Heart right ventricle (tissue), 16 donors: ENCODE measurements at regions not wholly inside any gene's neighbourhood (a gene's known extent, or its start where the extent isn't known, plus 50 kb on each side); places are given as distances from the start of the nearest gene placed in this dataset.

Experiments used
- ATAC-seq, 8 donors: fragments of 200-7000 bp; cut with Tn5 transposase; one replicate each; pipeline ENCODE4 v1.9.1; 2020; ENCODE audit warnings: mild to moderate bottlenecking in 8 of 8, moderate library complexity in 8 of 8, moderate number of reproducible peaks in 1 of 8
- DNase-seq, 2 donors: peaks; one replicate each; pipeline ENCODE4 v3.0.0-alpha.2; 2020
- H3K27ac ChIP-seq, 10 donors: fragments of 200-600 bp; sonication (generic) in 2 of 10; one replicate each; pipeline versions ENCODE4 v1.5.0 to v1.8.0; 2020 to 2022; ENCODE audit warnings: mild to moderate bottlenecking in 3 of 10
- H3K27me3 ChIP-seq, 7 donors: fragments of 200-600 bp; one replicate each; pipeline ENCODE4 v1.8.0; 2021 to 2022; ENCODE audit warnings: mild to moderate bottlenecking in 2 of 7
- H3K36me3 ChIP-seq, 9 donors: fragments of 200-600 bp; sonication (generic) in 1 of 9; one replicate each; pipeline versions ENCODE4 v1.5.0 to v1.8.0; 2020 to 2022; ENCODE audit warnings: mild to moderate bottlenecking in 2 of 9
- H3K4me1 ChIP-seq, 9 donors: fragments of 200-600 bp; sonication (generic) in 1 of 9; one replicate each; pipeline versions ENCODE4 v1.5.0 to v1.8.0; 2020 to 2022; ENCODE audit warnings: mild to moderate bottlenecking in 4 of 9
- H3K4me3 ChIP-seq, 10 donors: fragments of 200-600 bp; sonication (generic) in 2 of 10; one replicate each; pipeline versions ENCODE4 v1.5.0 to v1.8.0; 2020 to 2022; ENCODE audit warnings: mild to moderate bottlenecking in 7 of 10, moderate library complexity in 2 of 10
- H3K9me3 ChIP-seq, 11 donors: fragments of 200-600 bp in 10 of 11; sonication (generic) in 2 of 11; one replicate each; pipeline versions ENCODE4 v1.5.0 to v1.8.0; 2013 to 2022; ENCODE audit warnings: mild to moderate bottlenecking in 2 of 11, control low read depth in 1 of 11, moderate library complexity in 1 of 11
- WGBS, 2 donors: extraction: QIAGEN DNeasy Blood & Tissue Kit; methylation state at CpG; one replicate each; pipeline ENCODE4 v1.1.7; 2013; ENCODE audit warnings: inconsistent platforms in 1 of 2; 5-methylcytosine and 5-hydroxymethylcytosine counted together
- intact Hi-C, 10 donors: fragments of 100-400 bp; cut with DNase I; formaldehyde crosslinking; loops; one replicate each; pipeline versions ENCODE4 v1.11.1 to v1.14.2; 2022
- TF ChIP-seq, protein P1 (sequence below), 9 donors: fragments of 200-600 bp; sonication (generic) in 2 of 9; IDR thresholded peaks; one replicate each; pipeline versions ENCODE4 v1.5.0 to v1.8.0; 2021 to 2022; ENCODE audit warnings: antibody characterized with exemption in 9 of 9, mild to moderate bottlenecking in 5 of 9, moderate library complexity in 1 of 9
- donor health status: Arrhythmogenic right ventricular cardiomyopathy.
- donor health status: ischemic (EF 13 %, LVEDD 7.1; RV severe dilation, severe dysfunction).
- donor health status: healthy with polysubstance abuse.
- donor health status: DM: no; HTN: yes; CAD: no.
- donor health status: DM: no; HTN: no; CAD: no.
- donor health status: ischemic (EF 25% LVEDD 6.9; RV normal size, moderate dysfunction).
- donor health status: ischemic (EF 25% LVEDD 5.7; RV mildly dilated, moderate dysfunction).
- donor health status: healthy.
- donor health status: DM: yes; HTN: yes; CAD: no.
- donor health status: Ischemic cardiomyopathy.
- donor health status: ischemic (EF 35%, LVEDD 5.7; RV mildly dilated, moderate dysfunction).
- donor health status: nonischemic (EF 11% LVEDD 7.7; RV severe dilation, severe dysfunction).
- donor health status: DM: yes; HTN: yes; CAD: no.
- donor health status: PGD.
- donor health status: ischemic (EF 29% LVEDD 5.4; RV normal size, mild dysfunction).
- donor health status: nonischemic (EF 23%, LVEDD 6.1; RV moderate dilation, normal function).

DNA sequence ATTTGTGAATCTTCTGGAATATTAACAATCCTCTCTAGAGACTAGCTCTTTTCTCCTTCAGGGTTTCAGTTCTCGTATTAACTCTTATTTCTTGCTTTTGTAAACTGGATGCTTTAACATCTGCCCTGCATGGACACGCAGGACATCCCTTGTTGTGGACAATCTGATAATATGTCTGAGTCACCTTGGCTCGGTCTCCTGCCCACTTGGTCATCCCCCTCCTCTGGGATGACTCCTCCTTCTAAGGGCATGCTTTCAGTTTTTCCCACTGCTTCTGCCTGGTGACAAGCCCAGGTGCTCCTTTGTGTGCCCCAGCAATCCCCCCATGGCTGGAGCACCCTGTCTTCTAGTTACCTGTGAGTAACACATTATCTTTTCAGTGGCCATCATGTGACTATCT is 460.5 kb downstream of the DSC3 start:
- 78 to 85% methylated on average over 3 of the region's 3 CpGs for WGBS, 2 donors
- DNase-seq (no peak), ATAC-seq (no peak)
- no peaks in the 10 kb centered on the region for H3K4me1 ChIP-seq
- H3K9me3 ChIP-seq, result no peaks in the 10 kb centered on the region
- no peaks in the 10 kb centered on the region for H3K27me3 ChIP-seq
- intact Hi-C loops, result no loop called here
- TF ChIP-seq, protein P1, sequence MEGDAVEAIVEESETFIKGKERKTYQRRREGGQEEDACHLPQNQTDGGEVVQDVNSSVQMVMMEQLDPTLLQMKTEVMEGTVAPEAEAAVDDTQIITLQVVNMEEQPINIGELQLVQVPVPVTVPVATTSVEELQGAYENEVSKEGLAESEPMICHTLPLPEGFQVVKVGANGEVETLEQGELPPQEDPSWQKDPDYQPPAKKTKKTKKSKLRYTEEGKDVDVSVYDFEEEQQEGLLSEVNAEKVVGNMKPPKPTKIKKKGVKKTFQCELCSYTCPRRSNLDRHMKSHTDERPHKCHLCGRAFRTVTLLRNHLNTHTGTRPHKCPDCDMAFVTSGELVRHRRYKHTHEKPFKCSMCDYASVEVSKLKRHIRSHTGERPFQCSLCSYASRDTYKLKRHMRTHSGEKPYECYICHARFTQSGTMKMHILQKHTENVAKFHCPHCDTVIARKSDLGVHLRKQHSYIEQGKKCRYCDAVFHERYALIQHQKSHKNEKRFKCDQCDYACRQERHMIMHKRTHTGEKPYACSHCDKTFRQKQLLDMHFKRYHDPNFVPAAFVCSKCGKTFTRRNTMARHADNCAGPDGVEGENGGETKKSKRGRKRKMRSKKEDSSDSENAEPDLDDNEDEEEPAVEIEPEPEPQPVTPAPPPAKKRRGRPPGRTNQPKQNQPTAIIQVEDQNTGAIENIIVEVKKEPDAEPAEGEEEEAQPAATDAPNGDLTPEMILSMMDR (IDR thresholded peaks at IDR 0.05), result no peak
- no peaks in the 10 kb centered on the region for H3K36me3 ChIP-seq
- no peak overlapping the region for H3K4me3 ChIP-seq
- no peak overlapping the region for H3K27ac ChIP-seq

DNA sequence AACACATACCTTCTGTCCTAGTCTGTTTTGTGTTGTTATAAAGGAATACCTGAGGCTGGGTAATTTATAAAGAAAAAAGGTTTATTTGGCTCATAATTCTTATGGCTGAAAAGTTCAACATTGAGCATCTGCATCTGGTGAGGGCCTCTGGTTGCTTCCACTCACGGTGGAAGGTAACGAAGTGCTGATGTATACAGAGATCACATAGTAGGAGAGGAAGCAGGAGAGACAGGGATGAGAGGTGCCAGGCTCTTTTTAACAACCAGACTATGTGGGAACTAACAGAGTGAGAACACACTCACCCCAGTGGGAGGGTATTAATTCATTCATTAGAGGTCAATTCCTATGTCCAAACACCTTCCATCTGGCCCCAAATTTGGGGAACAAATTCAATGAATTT is 463.8 kb downstream of the DSC3 start:
- Histone ChIP-seq H3K4me1 (no peaks in the 10 kb centered on the region), H3K9me3 (no peaks in the 10 kb centered on the region), H3K36me3 (no peaks in the 10 kb centered on the region), H3K27me3 (no peaks in the 10 kb centered on the region), H3K4me3 (no peak overlapping the region), H3K27ac (no peak overlapping the region)
- no peak for DNase-seq
- TF ChIP-seq, protein P1 (IDR thresholded peaks at IDR 0.05), result no peak
- intact Hi-C loops, result no loop called here
- no peak for ATAC-seq
- WGBS, 2 donors, result 56 to 59% methylated on average over 2 of the region's 2 CpGs

DNA sequence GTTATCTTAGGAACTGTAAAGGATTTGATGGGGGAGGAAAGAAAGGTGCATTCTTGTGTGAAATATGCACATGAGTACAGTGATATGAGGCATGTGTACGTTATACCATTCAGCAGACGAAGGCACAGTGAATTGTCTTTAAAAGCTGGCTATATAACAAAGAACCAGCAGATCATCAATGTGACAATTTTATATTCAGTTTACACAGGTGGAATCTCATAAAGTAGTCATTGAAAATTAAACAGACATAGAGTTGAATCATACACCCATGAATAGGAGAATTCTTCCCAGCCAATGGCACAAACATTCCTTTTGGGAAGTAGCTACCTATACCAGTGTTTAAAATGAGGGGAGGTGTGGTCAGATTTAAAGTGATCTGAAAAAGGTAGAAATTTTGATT is 470.3 kb downstream of the DSC3 start:
- ATAC-seq (no peak), DNase-seq (no peak)
- intact Hi-C loops, result no loop called here
- TF ChIP-seq, protein P1 (IDR thresholded peaks at IDR 0.05), result no peak
- Histone ChIP-seq H3K9me3 (no peaks in the 10 kb centered on the region), H3K4me1 (no peaks in the 10 kb centered on the region), H3K36me3 (no peaks in the 10 kb centered on the region), H3K4me3 (no peak overlapping the region), H3K27ac (no peak overlapping the region), H3K27me3 (no peaks in the 10 kb centered on the region)
- WGBS, 2 donors, result 79 to 90% methylated on average over 2 of the region's 2 CpGs

DNA sequence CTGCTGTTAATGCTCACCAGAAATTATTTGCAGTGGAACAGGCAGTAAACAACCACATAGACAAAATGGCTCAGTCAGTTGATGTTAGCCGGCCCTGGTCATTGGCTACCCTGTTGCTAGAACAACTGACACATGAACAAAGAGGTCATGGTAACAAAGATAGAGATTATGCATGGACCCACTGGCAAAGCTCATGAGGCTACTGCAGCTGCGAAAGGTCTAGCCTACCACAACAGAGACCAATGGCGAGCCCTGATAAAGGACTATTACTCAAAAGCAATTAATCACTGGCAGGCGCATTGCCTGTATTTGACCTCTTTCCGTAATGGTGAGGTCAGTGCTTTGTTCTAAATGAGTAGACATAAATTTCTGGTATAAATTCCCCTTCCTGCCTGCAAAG is 474.2 kb downstream of the DSC3 start:
- 89 to 91% methylated on average over 5 of the region's 5 CpGs for WGBS, 2 donors
- Histone ChIP-seq H3K4me1 (no peaks in the 10 kb centered on the region), H3K4me3 (no peak overlapping the region), H3K36me3 (no peaks in the 10 kb centered on the region), H3K27me3 (no peaks in the 10 kb centered on the region), H3K27ac (no peak overlapping the region), H3K9me3 (no peaks in the 10 kb centered on the region)
- intact Hi-C loops, result no loop called here
- ATAC-seq, result no peak
- TF ChIP-seq, protein P1 (IDR thresholded peaks at IDR 0.05), result no peak
- DNase-seq, result no peak

DNA sequence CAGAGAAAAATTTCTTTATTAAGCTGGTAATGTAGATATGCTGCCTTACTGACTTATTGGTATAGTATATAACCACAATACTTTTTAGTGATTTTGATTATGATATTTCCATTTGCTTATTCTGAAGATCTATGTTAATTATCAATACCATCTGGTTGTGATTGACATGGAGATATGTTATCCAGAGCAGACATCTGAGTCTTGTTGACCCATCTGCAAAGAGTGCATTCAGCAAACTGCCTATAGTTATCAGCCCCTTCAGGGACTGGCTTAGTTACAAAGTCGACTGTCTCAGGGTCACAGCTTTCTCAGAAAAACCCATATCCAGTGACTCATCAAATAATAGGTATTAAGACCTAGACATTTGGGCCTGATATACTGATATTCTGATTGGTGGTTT is 475.7 kb downstream of the DSC3 start:
- intact Hi-C loops, result no loop called here

More for the DNA sequence above, 475.7 kb downstream of the DSC3 start:
- no peaks in the 10 kb centered on the region for H3K27me3 ChIP-seq
- no peak overlapping the region for H3K27ac ChIP-seq
- H3K36me3 ChIP-seq, result no peaks in the 10 kb centered on the region
- TF ChIP-seq, protein P1 (IDR thresholded peaks at IDR 0.05), result no peak
- DNase-seq (no peak), ATAC-seq (no peak)
- no peaks in the 10 kb centered on the region for H3K4me1 ChIP-seq
- H3K4me3 ChIP-seq, result no peak overlapping the region
- no peaks in the 10 kb centered on the region for H3K9me3 ChIP-seq
- 75 to 77% methylated on average over 1 of the region's 1 CpG for WGBS, 2 donors
